PC-3 (cell line): ENCODE measurements at regions not wholly inside any gene's neighbourhood (a gene's known extent, or its start where the extent isn't known, plus 50 kb on each side); places are given as distances from the start of the nearest gene placed in this dataset.

ENCODE experiments used
- ATAC-seq: fragments of 200-7000 bp; cut with Tn5 transposase; 2 replicates; pipeline ENCODE4 v1.9.1; 2020; ENCODE audit warnings: mild to moderate bottlenecking, moderate library complexity
- BruUV-seq: library from RNA; stranded (reverse); fragments of 400-500 nt; replicated peaks from 2 replicates; lab custom pipeline; 2021; lab: Mats Ljungman, UMichigan
- CTCF ChIA-PET: fragments of 300-600 bp; sonication (Branson Sonifier 250); formaldehyde crosslinking; loops from one replicate; lab custom pipeline; 2022; ENCODE audit warnings: antibody characterized with exemption; lab: Charles Lee
- POLR2A ChIA-PET: fragments of 300-600 bp; sonication (Branson Sonifier 250); formaldehyde crosslinking; loops from one replicate; lab custom pipeline; 2022; ENCODE audit warnings: antibody characterized with exemption; ENCODE audit not compliant: unreplicated experiment; lab: Charles Lee
- DNase-seq: peaks from one replicate; pipeline ENCODE4 v3.0.0-alpha.2; 2015
- H2AFZ ChIP-seq: fragments of 300-600 bp; sonication (generic); 2 replicates; pipeline ENCODE4 v1.6.0; 2016; ENCODE audit warnings: antibody characterized with exemption, low read length
- H3F3A ChIP-seq: fragments of 300-600 bp; sonication (generic); one replicate; pipeline ENCODE4 v1.6.0; 2017; ENCODE audit warnings: antibody characterized with exemption, low read length, control low read depth, mild to moderate bottlenecking; ENCODE audit not compliant: unreplicated experiment
- H3K27ac ChIP-seq: fragments of 300-600 bp; sonication (generic); 2 replicates; pipeline ENCODE4 v1.5.1; 2016; ENCODE audit warnings: mild to moderate bottlenecking, low read length
- H3K27me3 ChIP-seq: fragments of 300-600 bp; sonication (generic); 2 replicates; pipeline ENCODE4 v1.6.1; 2016; ENCODE audit warnings: low read length, mixed read lengths
- H3K36me3 ChIP-seq: fragments of 300-600 bp; sonication (generic); 2 replicates; pipeline ENCODE4 v1.6.1; 2016; ENCODE audit warnings: low read depth, mixed run types, low read length, mixed read lengths
- H3K4me1 ChIP-seq: fragments of 300-600 bp; sonication (generic); 2 replicates; pipeline ENCODE4 v1.5.1; 2016; ENCODE audit warnings: low read length; ENCODE audit not compliant: insufficient read depth
- H3K4me2 ChIP-seq: fragments of 300-600 bp; sonication (generic); 2 replicates; pipeline ENCODE4 v1.6.0; 2016; ENCODE audit warnings: low read length
- H3K4me3 ChIP-seq: fragments of 300-600 bp; sonication (generic); 2 replicates; pipeline ENCODE4 v1.5.1; 2016; ENCODE audit warnings: mild to moderate bottlenecking, low read length, mixed read lengths
- H3K79me2 ChIP-seq: fragments of 300-600 bp; sonication (generic); 2 replicates; pipeline ENCODE4 v1.6.1; 2017; ENCODE audit warnings: low read length, mixed read lengths
- H3K9ac ChIP-seq: fragments of 300-600 bp; sonication (generic); 2 replicates; pipeline ENCODE4 v1.6.0; 2016; ENCODE audit warnings: mild to moderate bottlenecking, low read length
- H3K9me2 ChIP-seq: fragments of 300-600 bp; sonication (generic); replicated peaks from 2 replicates; pipeline ENCODE4 v1.6.1; 2016; ENCODE audit warnings: mixed run types, low read length, mixed read lengths
- H3K9me3 ChIP-seq: fragments of 300-600 bp; sonication (generic); 2 replicates; pipeline ENCODE4 v1.6.1; 2016; ENCODE audit warnings: low read length, mixed read lengths
- H4K20me1 ChIP-seq: fragments of 300-600 bp; sonication (generic); 2 replicates; pipeline ENCODE4 v1.6.1; 2016; ENCODE audit warnings: low read length, mixed read lengths
- CTCF ChIP-seq: fragments of 300-600 bp; sonication (generic); conservative IDR thresholded peaks from 2 replicates; pipeline ENCODE4 v1.5.1; 2017; ENCODE audit warnings: antibody characterized with exemption, low read depth, mild to moderate bottlenecking, low read length
- EZH2 ChIP-seq: fragments of 300-600 bp; sonication (generic); IDR thresholded peaks from one replicate; pipeline ENCODE4 v1.6.1; 2017; ENCODE audit warnings: antibody characterized with exemption, mild to moderate bottlenecking, low read length; ENCODE audit not compliant: unreplicated experiment
- EZH2phosphoT487 ChIP-seq: fragments of 300-600 bp; sonication (generic); IDR thresholded peaks from 2 replicates; pipeline ENCODE4 v1.6.1; 2018; ENCODE audit warnings: mild to moderate bottlenecking, antibody characterized with exemption, low read length, borderline replicate concordance
- intact Hi-C: fragments of 100-400 bp; cut with micrococcal nuclease; formaldehyde crosslinking; loops from 2 replicates; pipeline ENCODE4 v1.9.0; 2023

- Histone ChIP-seq H3K79me2 (no peaks in the 10 kb centered on the region), H3K9me3 (no peaks in the 10 kb centered on the region), H3K4me3 (no peak overlapping the region), H3K36me3 (no peaks in the 10 kb centered on the region), H3K9me2 (0 out of 2 replicates have a peak, but pooled peaks cover 3% of the 10 kb centered on the region), H3K4me2 (no peak overlapping the region), H3K9ac (no peak overlapping the region), H3K27me3 (no peaks in the 10 kb centered on the region), H3K27ac (no peak overlapping the region), H3K4me1 (peaks cover 16% of the 10 kb centered on the region), H3F3A (no peaks in the 10 kb centered on the region), H2AFZ (no peak overlapping the region), H4K20me1 (no peaks in the 10 kb centered on the region)
- ATAC-seq (no peak), DNase-seq (no peak)
- intact Hi-C loops: no loop called here
- BruUV-seq: no TSS peak
- CTCF ChIA-PET: no interaction called here
- TF ChIP-seq EZH2 (no peak), EZH2phosphoT487 (no peak), CTCF (no peak)
- POLR2A ChIA-PET: no interaction called here
These were observed 183.8 kb upstream of the ATP2B1 start for GRCh38 chr12:89892436-89892835.

- Histone ChIP-seq H3F3A (no peaks in the 10 kb centered on the region), H3K79me2 (no peaks in the 10 kb centered on the region), H3K36me3 (no peaks in the 10 kb centered on the region), H2AFZ (no peak overlapping the region), H3K27ac (no peak overlapping the region), H4K20me1 (no peaks in the 10 kb centered on the region), H3K9me2 (0 out of 2 replicates have a peak, but pooled peaks cover 3% of the 10 kb centered on the region), H3K4me2 (no peak overlapping the region), H3K9me3 (no peaks in the 10 kb centered on the region), H3K9ac (no peak overlapping the region), H3K4me3 (no peak overlapping the region), H3K27me3 (no peaks in the 10 kb centered on the region), H3K4me1 (peaks cover 16% of the 10 kb centered on the region)
- TF ChIP-seq CTCF: no peak
- intact Hi-C loops: no loop called here
- ChIA-PET POLR2A (interaction anchor here (0.6 kb wide), 1 partner anchor 181 kb away, joined by 4 read pairs; no protein-coding TSS in a partner anchor), CTCF (no interaction called here)
- DNase-seq (no peak), ATAC-seq (no peak)
- no TSS peak for BruUV-seq
These were observed 183.3 kb upstream of the ATP2B1 start for GRCh38 chr12:89891933-89892332.

GRCh38 chr12:89890161-89890560 lies 181.5 kb upstream of the ATP2B1 start:
- BruUV-seq: no TSS peak
- Histone ChIP-seq H2AFZ (no peak overlapping the region), H3K79me2 (no peaks in the 10 kb centered on the region), H3K9ac (no peak overlapping the region), H3K4me2 (no peak overlapping the region), H3K27ac (no peak overlapping the region), H3K9me2 (0 out of 2 replicates have a peak, but pooled peaks cover 3% of the 10 kb centered on the region), H4K20me1 (no peaks in the 10 kb centered on the region), H3K4me3 (no peak overlapping the region), H3K36me3 (no peaks in the 10 kb centered on the region), H3K9me3 (no peaks in the 10 kb centered on the region), H3K27me3 (no peaks in the 10 kb centered on the region), H3K4me1 (peaks cover 16% of the 10 kb centered on the region), H3F3A (no peaks in the 10 kb centered on the region)
- no peak for ATAC-seq
- TF ChIP-seq EZH2: no peak
- no peak for TF ChIP-seq EZH2phosphoT487
- TF ChIP-seq CTCF: no peak
- intact Hi-C loops: no loop called here
- DNase-seq: no peak
- POLR2A ChIA-PET: no interaction called here
- CTCF ChIA-PET: interaction anchor here (0.6 kb wide), 1 partner anchor 366 kb away, joined by 3 read pairs; no protein-coding TSS in a partner anchor
